ENCODE measurements at regions not wholly inside any gene's neighbourhood (a gene's known extent, or its start where the extent isn't known, plus 50 kb on each side); places are given as distances from the start of the nearest gene placed in this dataset.
A peak's percentile ranks its signal among the peaks of the same experiment; 100 is the strongest.

DNA sequence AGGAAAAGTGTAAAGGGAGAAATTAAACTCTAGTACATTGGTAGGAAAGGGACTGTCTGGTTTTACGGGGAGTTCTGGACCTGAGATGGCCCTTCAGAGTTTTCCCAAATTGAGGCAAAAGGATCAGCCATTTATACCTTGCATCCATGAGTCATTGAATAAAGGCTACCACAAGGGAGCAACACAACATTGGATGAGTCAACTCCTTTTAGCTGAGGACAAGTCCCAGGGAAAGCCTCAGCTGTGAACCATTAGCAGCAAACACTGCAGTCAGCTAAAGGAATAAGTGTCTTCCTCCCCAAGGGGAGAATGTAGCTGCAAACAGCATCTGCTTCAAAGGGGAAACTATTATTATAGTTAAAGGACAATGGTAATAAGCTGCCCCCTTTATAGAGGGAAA is 468.7 kb upstream of the ID4 start:
- Histone ChIP-seq H3K27ac (ENCODE audit: poor library complexity, severe bottlenecking) (no peak overlapping the region), H3K27me3 (ENCODE audit: insufficient read depth, poor library complexity, severe bottlenecking) (no peaks in the 10 kb centered on the region), H3K4me3 (ENCODE audit: severe bottlenecking) (no peak overlapping the region), H3K4me1 (ENCODE audit: insufficient read depth, poor library complexity, severe bottlenecking) (no peaks in the 10 kb centered on the region), H3K36me3 (ENCODE audit: low read depth) (no peaks in the 10 kb centered on the region), H3K9me3 (ENCODE audit: severe bottlenecking) (no peaks in the 10 kb centered on the region)
- DNase-seq (ENCODE audit: low spot score) (no peak), ATAC-seq (ENCODE audit: low read depth) (peak; percentile 65; the same call in 2 of the 3 replicates)
- TF ChIP-seq, protein P1, sequence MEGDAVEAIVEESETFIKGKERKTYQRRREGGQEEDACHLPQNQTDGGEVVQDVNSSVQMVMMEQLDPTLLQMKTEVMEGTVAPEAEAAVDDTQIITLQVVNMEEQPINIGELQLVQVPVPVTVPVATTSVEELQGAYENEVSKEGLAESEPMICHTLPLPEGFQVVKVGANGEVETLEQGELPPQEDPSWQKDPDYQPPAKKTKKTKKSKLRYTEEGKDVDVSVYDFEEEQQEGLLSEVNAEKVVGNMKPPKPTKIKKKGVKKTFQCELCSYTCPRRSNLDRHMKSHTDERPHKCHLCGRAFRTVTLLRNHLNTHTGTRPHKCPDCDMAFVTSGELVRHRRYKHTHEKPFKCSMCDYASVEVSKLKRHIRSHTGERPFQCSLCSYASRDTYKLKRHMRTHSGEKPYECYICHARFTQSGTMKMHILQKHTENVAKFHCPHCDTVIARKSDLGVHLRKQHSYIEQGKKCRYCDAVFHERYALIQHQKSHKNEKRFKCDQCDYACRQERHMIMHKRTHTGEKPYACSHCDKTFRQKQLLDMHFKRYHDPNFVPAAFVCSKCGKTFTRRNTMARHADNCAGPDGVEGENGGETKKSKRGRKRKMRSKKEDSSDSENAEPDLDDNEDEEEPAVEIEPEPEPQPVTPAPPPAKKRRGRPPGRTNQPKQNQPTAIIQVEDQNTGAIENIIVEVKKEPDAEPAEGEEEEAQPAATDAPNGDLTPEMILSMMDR (IDR thresholded peaks at IDR 0.05; ENCODE audit: poor library complexity, severe bottlenecking): no peak

DNA sequence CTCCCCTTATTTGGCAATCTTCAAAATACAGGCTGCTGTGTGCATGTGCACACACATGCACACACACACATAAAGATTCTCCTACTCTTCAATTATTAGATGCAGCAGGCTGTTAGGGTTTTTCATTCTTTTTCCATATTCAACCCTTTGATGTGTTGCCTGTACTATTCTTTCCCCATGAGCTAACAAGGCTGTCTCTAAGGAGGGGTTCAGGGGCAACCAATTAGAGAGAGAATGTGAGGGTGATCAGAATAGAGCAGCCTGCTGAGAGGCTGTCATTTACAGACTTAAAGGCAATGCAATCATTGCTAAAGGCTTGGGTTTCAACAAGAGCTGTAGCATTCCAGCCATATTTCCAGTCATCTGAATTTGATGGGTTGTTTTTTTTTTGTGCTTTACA is 467.4 kb upstream of the ID4 start:
- no peaks in the 10 kb centered on the region for H3K9me3 ChIP-seq (ENCODE audit: severe bottlenecking)
- no peak for ATAC-seq (ENCODE audit: low read depth)
- H3K4me1 ChIP-seq (ENCODE audit: insufficient read depth, poor library complexity, severe bottlenecking): no peaks in the 10 kb centered on the region
- H3K27me3 ChIP-seq (ENCODE audit: insufficient read depth, poor library complexity, severe bottlenecking): no peaks in the 10 kb centered on the region
- DNase-seq (ENCODE audit: low spot score): no peak
- H3K36me3 ChIP-seq (ENCODE audit: low read depth): no peaks in the 10 kb centered on the region
- H3K27ac ChIP-seq (ENCODE audit: poor library complexity, severe bottlenecking): no peak overlapping the region
- TF ChIP-seq, protein P1 (IDR thresholded peaks at IDR 0.05; ENCODE audit: poor library complexity, severe bottlenecking): no peak
- no peak overlapping the region for H3K4me3 ChIP-seq (ENCODE audit: severe bottlenecking)

DNA sequence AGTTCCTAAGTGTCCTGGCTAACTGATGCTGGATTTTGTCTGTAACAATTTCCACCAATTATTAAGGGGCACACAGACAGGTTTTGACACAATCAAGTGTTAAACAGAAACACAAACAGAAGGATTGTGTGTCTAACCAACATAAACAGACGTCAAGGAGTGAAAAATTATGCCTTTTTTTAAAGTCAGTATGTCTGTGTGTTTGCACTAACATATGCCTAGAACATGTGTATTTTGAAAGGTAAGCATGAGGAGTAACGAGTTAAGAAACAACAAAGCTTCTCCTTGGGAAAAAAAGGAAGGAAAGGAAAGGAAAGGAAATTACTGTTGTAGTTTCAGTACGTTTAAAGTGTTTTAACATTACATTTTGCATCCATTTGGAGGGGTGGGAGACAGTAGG is 466.3 kb upstream of the ID4 start:
- H3K4me3 ChIP-seq (ENCODE audit: severe bottlenecking): no peak overlapping the region
- DNase-seq (ENCODE audit: low spot score) (no peak), ATAC-seq (ENCODE audit: low read depth) (no peak)
- no peaks in the 10 kb centered on the region for H3K36me3 ChIP-seq (ENCODE audit: low read depth)
- H3K27ac ChIP-seq (ENCODE audit: poor library complexity, severe bottlenecking): no peak overlapping the region
- H3K9me3 ChIP-seq (ENCODE audit: severe bottlenecking): no peaks in the 10 kb centered on the region
- TF ChIP-seq, protein P1 (IDR thresholded peaks at IDR 0.05; ENCODE audit: poor library complexity, severe bottlenecking): no peak
- H3K27me3 ChIP-seq (ENCODE audit: insufficient read depth, poor library complexity, severe bottlenecking): no peaks in the 10 kb centered on the region
- H3K4me1 ChIP-seq (ENCODE audit: insufficient read depth, poor library complexity, severe bottlenecking): no peaks in the 10 kb centered on the region

DNA sequence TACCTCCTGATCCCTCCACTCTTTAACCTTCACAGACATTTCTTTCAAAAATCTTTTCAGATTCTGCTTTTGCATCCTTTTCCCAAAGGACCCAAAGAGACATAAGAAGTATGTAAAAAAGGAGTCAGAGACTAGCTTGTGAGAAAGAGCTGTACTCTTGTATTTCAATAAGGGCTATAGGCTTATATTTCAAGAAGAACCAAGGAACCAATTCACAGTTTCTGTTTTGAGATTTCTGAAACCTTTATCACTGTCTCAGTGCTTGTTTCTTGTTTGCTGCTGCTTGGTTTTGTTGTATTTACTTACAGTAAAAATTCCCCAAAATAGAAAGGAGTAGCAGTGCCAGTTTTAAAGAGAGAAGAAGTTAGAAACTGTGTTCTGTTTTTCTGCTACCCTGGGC is 461.6 kb upstream of the ID4 start:
- DNase-seq (ENCODE audit: low spot score): no peak
- Histone ChIP-seq H3K4me3 (ENCODE audit: severe bottlenecking) (no peak overlapping the region), H3K4me1 (ENCODE audit: insufficient read depth, poor library complexity, severe bottlenecking) (peaks cover 20% of the 10 kb centered on the region), H3K27me3 (ENCODE audit: insufficient read depth, poor library complexity, severe bottlenecking) (no peaks in the 10 kb centered on the region), H3K36me3 (ENCODE audit: low read depth) (no peaks in the 10 kb centered on the region), H3K27ac (ENCODE audit: poor library complexity, severe bottlenecking) (no peak overlapping the region), H3K9me3 (ENCODE audit: severe bottlenecking) (no peaks in the 10 kb centered on the region)
- ATAC-seq (ENCODE audit: low read depth): no peak
- TF ChIP-seq, protein P1 (IDR thresholded peaks at IDR 0.05; ENCODE audit: poor library complexity, severe bottlenecking): no peak

DNA sequence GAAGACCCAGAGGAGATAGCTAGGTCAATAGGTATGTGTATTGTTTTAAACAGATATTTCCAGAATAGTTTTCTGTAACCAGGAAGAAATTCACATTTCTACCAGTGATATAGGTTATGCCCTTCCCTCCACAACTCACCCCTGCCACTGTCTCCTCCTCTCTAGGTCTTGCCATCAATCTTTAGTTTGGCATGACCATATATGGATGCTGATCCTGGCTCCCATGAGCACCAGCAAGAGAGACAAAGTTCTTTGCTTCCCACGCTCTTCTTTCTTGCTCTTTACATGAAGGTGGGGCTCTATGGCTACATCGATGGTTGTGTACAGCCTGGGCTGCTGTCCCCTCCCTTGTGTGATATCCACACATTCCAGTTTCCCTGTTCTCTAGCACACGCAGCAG is 459.4 kb upstream of the ID4 start:
- TF ChIP-seq, protein P1 (IDR thresholded peaks at IDR 0.05; ENCODE audit: poor library complexity, severe bottlenecking): no peak
- no peaks in the 10 kb centered on the region for H3K36me3 ChIP-seq (ENCODE audit: low read depth)
- H3K4me3 ChIP-seq (ENCODE audit: severe bottlenecking): no peak overlapping the region
- no peaks in the 10 kb centered on the region for H3K9me3 ChIP-seq (ENCODE audit: severe bottlenecking)
- no peaks in the 10 kb centered on the region for H3K27me3 ChIP-seq (ENCODE audit: insufficient read depth, poor library complexity, severe bottlenecking)
- ATAC-seq (ENCODE audit: low read depth) (no peak), DNase-seq (ENCODE audit: low spot score) (no peak)
- no peak overlapping the region for H3K27ac ChIP-seq (ENCODE audit: poor library complexity, severe bottlenecking)
- H3K4me1 ChIP-seq (ENCODE audit: insufficient read depth, poor library complexity, severe bottlenecking): peaks cover 21% of the 10 kb centered on the region

All from RWPE2 (cell line).